NB4 (cell line): ENCODE measurements at regions not wholly inside any gene's neighbourhood (a gene's known extent, or its start where the extent isn't known, plus 50 kb on each side); places are given as distances from the start of the nearest gene placed in this dataset.
A peak's percentile ranks its signal among the peaks of the same experiment; 100 is the strongest.

Source experiments
- CTCF ChIP-seq: IDR thresholded peaks from one replicate; pipeline ENCODE4 v1.5.1; 2012; ENCODE audit warnings: low read depth, low read length
- MAX ChIP-seq: IDR thresholded peaks from 2 replicates; pipeline ENCODE4 v1.6.1; 2011; ENCODE audit warnings: low read depth, low read length

DNA sequence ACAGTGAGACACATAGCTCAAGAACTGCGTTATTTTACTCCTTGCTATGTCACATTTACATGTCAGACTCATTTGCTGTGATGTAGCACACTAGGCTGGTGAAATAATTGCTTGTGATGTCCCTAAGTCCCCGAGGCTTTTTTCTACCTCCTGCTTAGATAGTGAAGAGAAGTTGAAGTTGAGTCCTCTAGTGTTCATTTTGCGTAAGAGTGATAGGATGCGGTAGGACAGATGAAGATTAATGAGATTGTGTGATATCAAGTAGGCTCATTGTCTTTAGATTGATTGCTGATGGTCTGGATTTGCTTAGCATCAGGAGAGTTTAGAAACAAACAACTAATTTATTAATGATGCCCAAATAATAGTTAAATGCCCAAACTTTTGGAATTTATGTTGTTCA lies 173.6 kb upstream of the NUDT6 start:
- no peak for TF ChIP-seq MAX
- TF ChIP-seq CTCF: peak; percentile 27
